PFSK-1 (cell line): ENCODE measurements at regions not wholly inside any gene's neighbourhood (a gene's known extent, or its start where the extent isn't known, plus 50 kb on each side); places are given as distances from the start of the nearest gene placed in this dataset.

ENCODE experiments used
- FOXP2 ChIP-seq: optimal IDR thresholded peaks from 2 replicates; pipeline ENCODE3; 2011; ENCODE audit warnings: borderline replicate concordance, control low read depth, inconsistent platforms; ENCODE audit not compliant: insufficient read depth; ENCODE audit errors: extremely low read length, extremely low read depth
- POLR2AphosphoS5 ChIP-seq: IDR thresholded peaks from 2 replicates; pipeline ENCODE4 v1.6.1; 2012; ENCODE audit warnings: low read depth, mild to moderate bottlenecking, control low read depth, low read length, moderate library complexity
- SIN3A ChIP-seq: IDR thresholded peaks from 2 replicates; pipeline ENCODE4 v1.6.1; 2012; ENCODE audit warnings: mild to moderate bottlenecking, low read length, moderate library complexity, borderline replicate concordance; ENCODE audit not compliant: insufficient read depth
- TAF1 ChIP-seq: IDR thresholded peaks from 2 replicates; pipeline ENCODE4 v1.6.1; 2012; ENCODE audit warnings: low read length, control low read depth, borderline replicate concordance; ENCODE audit not compliant: insufficient read depth
- TF ChIP-seq, protein P1 (sequence below), 2 experiments: IDR thresholded peaks; 2 replicates each; pipeline versions ENCODE4 v1.6.1 to v1.8.0; 2011 to 2012; ENCODE audit warnings: low read depth in 2 of 2, low read length in 2 of 2, control low read depth in 1 of 2, inconsistent platforms in 1 of 2, mild to moderate bottlenecking in 1 of 2, moderate library complexity in 1 of 2; ENCODE audit not compliant: insufficient read depth in 1 of 2

DNA sequence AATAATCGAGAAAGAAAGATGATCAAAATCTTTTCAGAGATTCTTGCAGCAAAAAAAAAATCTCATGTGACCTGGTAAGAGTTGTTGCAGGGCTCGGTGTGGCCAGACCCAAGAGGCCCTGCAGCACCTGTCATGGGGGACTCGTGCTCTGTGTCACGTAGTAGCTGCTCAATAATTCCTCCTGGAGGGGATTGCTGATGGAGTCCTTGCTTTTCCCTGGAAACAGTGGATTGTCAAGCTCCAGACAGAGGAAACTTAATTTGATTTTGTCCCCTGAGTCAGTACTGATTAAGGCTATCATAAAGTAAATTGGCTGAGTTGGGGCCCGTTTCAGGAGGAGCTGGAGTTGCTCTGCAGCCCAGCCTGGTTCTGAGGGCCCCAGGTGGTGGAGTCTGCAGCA lies 125.2 kb downstream of the EDN3 start:
- TF ChIP-seq, protein P1, sequence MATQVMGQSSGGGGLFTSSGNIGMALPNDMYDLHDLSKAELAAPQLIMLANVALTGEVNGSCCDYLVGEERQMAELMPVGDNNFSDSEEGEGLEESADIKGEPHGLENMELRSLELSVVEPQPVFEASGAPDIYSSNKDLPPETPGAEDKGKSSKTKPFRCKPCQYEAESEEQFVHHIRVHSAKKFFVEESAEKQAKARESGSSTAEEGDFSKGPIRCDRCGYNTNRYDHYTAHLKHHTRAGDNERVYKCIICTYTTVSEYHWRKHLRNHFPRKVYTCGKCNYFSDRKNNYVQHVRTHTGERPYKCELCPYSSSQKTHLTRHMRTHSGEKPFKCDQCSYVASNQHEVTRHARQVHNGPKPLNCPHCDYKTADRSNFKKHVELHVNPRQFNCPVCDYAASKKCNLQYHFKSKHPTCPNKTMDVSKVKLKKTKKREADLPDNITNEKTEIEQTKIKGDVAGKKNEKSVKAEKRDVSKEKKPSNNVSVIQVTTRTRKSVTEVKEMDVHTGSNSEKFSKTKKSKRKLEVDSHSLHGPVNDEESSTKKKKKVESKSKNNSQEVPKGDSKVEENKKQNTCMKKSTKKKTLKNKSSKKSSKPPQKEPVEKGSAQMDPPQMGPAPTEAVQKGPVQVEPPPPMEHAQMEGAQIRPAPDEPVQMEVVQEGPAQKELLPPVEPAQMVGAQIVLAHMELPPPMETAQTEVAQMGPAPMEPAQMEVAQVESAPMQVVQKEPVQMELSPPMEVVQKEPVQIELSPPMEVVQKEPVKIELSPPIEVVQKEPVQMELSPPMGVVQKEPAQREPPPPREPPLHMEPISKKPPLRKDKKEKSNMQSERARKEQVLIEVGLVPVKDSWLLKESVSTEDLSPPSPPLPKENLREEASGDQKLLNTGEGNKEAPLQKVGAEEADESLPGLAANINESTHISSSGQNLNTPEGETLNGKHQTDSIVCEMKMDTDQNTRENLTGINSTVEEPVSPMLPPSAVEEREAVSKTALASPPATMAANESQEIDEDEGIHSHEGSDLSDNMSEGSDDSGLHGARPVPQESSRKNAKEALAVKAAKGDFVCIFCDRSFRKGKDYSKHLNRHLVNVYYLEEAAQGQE (IDR thresholded peaks at IDR 0.05; ENCODE audit: insufficient read depth in 1 of 2, low read depth in 2 of 2, low read length in 2 of 2) = no peak
- TF ChIP-seq SIN3A (no peak), FOXP2 (no peak), POLR2AphosphoS5 (no peak), TAF1 (no peak)

DNA sequence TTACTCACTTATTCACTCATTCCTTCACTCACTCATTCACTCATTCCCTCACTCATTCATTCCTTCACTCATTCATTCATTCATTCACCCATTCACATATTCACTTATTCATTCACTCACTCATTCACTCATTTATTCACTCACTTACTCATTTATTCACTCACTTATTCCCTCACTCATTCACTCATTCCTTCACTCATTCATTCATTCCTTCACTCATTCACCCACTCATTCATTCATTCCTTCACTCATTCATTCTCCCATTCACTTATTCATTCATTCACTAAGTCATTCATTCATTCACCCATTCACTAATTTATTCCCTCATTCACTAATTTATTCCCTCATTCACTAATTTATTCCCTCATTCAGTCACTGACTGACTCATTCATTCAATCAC lies 127.6 kb downstream of the EDN3 start:
- no peak for TF ChIP-seq SIN3A
- TF ChIP-seq, protein P1 (IDR thresholded peaks at IDR 0.05; ENCODE audit: insufficient read depth in 1 of 2, low read depth in 2 of 2, low read length in 2 of 2) = no peak

DNA sequence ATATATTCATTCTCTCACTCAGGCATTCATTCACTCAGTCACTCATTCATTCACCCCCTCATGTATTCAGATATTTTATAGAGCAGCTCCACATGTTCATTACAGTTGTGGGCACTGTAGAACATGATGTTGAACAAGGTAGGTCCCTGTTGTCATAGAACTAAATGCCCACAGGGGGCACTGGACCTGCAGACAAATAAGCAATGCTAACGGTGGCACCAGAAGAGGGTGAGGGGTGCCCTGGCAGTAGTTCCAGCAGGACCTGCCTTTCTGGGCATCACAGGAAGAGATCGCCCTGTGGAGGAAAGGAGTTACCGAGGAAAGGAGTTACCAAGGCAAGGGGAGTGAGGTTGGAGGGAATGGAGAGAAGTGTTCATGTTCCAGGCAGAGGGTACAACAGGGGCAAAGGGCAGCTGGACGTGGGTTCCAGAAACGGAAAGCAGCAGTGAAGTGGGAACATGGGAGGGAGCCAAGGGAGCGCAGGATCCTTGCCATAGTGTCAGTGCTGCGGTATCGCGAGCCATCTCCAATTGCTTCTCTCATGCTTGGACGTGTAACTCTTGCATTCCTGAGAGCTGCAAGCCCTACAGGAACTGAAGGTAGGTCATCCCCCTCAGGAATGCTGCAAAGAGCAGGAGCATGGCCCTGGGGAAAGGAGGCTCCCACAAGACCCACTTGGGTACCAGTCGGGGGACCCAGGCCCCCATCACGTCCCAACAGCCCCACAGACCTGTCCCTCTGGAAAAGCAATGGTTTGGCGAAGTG lies 128.2 kb downstream of the EDN3 start:
- TF ChIP-seq TAF1 (no peak), SIN3A (no peak), POLR2AphosphoS5 (no peak), FOXP2 (no peak)
- TF ChIP-seq, protein P1 (IDR thresholded peaks at IDR 0.05; ENCODE audit: insufficient read depth in 1 of 2, low read depth in 2 of 2, low read length in 2 of 2) = no peak

DNA sequence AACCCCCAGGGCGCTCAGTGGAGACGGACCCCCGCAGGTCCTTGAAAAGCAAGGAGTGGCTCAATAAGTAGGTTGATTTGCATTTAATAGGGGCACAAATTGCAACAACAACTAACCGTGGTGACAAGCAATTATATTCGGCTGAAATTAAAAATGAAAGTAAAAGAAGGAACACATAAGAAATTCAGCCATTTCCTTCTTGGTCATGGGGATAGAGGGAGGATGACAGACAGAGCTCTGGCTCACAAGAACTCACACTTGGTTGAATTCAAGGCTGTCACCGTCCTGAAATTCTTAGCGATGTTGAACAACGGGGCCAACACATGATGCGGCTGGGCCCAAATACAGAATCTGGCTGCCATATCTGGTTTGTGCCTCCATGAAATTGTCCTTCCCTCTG lies 129.0 kb downstream of the EDN3 start:
- TF ChIP-seq POLR2AphosphoS5 = no peak
- TF ChIP-seq FOXP2 = no peak
- TF ChIP-seq TAF1 = no peak
- TF ChIP-seq SIN3A = no peak
- TF ChIP-seq, protein P1 (IDR thresholded peaks at IDR 0.05; ENCODE audit: insufficient read depth in 1 of 2, low read depth in 2 of 2, low read length in 2 of 2) = no peak

DNA sequence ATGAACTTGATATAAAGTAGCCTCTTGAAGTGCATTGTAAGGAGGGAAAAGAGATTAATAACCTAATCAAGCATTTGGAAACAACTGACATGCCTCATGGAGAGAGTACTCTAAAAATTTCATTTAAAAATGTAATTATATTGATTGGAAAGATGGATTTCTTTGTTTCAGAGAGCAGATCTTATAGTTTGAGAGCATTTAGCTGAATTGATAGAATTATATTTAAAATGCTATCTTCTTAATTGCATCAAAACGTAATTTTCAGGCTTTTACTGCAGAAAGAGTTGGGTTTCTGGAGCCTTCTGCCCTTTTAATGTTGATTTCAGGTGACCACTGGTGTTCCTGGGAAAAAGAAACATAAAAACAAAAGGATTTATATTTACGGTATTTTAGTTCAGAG lies 130.6 kb downstream of the EDN3 start:
- no peak for TF ChIP-seq FOXP2
